Small intestine (tissue), 7 donors: ENCODE measurements at regions not wholly inside any gene's neighbourhood (a gene's known extent, or its start where the extent isn't known, plus 50 kb on each side); places are given as distances from the start of the nearest gene placed in this dataset.

Experiments used
- DNase-seq, 2 donors: peaks; one replicate each; pipeline versions ENCODE4 v3.0.0 to v3.0.0-alpha.2; 2013
- FAIRE-seq: peaks from 2 replicates; lab custom pipeline; 2012; peaks lifted over from hg19 to GRCh38; lab: Jason Lieb, UNC
- H3K27ac ChIP-seq, 3 donors: one replicate each; pipeline ENCODE4 v1.5.1; 2013; ENCODE audit warnings: low read length in 2 of 3, mild to moderate bottlenecking in 2 of 3, control low read depth in 1 of 3, inconsistent platforms in 1 of 3, low read depth in 1 of 3, moderate library complexity in 1 of 3
- H3K27me3 ChIP-seq, 3 donors: one replicate each; pipeline ENCODE4 v1.6.1; 2013; ENCODE audit warnings: low read length in 3 of 3, inconsistent platforms in 1 of 3; ENCODE audit not compliant: control insufficient read depth in 3 of 3, insufficient read depth in 3 of 3
- H3K36me3 ChIP-seq, 3 donors: one replicate each; pipeline ENCODE4 v1.6.1; 2013; ENCODE audit warnings: low read length in 3 of 3, inconsistent platforms in 1 of 3, low read depth in 1 of 3, mild to moderate bottlenecking in 1 of 3, moderate library complexity in 1 of 3; ENCODE audit not compliant: control insufficient read depth in 3 of 3, insufficient read depth in 2 of 3
- H3K4me1 ChIP-seq, 3 donors: one replicate each; pipeline ENCODE4 v1.6.1; 2013; ENCODE audit warnings: low read length in 2 of 3, inconsistent platforms in 1 of 3, low read depth in 1 of 3, mild to moderate bottlenecking in 1 of 3, moderate library complexity in 1 of 3; ENCODE audit not compliant: control insufficient read depth in 3 of 3, insufficient read depth in 2 of 3
- H3K4me3 ChIP-seq, 3 donors: one replicate each; pipeline ENCODE4 v1.5.1; 2013; ENCODE audit warnings: low read length in 3 of 3, control low read depth in 1 of 3, inconsistent platforms in 1 of 3, low read depth in 1 of 3, mild to moderate bottlenecking in 1 of 3, moderate library complexity in 1 of 3
- H3K9me3 ChIP-seq, 2 donors: one replicate each; pipeline ENCODE4 v1.6.1; 2013; ENCODE audit warnings: low read depth in 1 of 2, low read length in 1 of 2; ENCODE audit not compliant: control insufficient read depth in 2 of 2, insufficient read depth in 1 of 2
- WGBS, 3 donors: extraction: QIAGEN DNeasy Blood & Tissue Kit; methylation state at CpG; one replicate each; pipeline ENCODE4 v1.1.7; 2013; 5-methylcytosine and 5-hydroxymethylcytosine counted together
- donor health status: healthy with polysubstance abuse.
- donor health status: control.
- donor health status: control.
- donor health status: Bipolar disorder and iron deficiency.
- donor health status: healthy.

GRCh38 chr9:111258209-111258874 lies 71.7 kb downstream of the OR2K2 start:
- H3K36me3 ChIP-seq: no peaks in the 10 kb centered on the region
- DNase-seq (peak; percentile 12 to 21), FAIRE-seq (no peak)
- 16 to 40% (median 18%) methylated on average over 1 of the region's 1 CpG for WGBS, 3 donors
- no peaks in the 10 kb centered on the region for H3K9me3 ChIP-seq
- no peak overlapping the region for H3K4me3 ChIP-seq
- no peak overlapping the region for H3K27ac ChIP-seq
- H3K27me3 ChIP-seq: no peaks in the 10 kb centered on the region
- H3K4me1 ChIP-seq: no peaks in the 10 kb centered on the region

DNA sequence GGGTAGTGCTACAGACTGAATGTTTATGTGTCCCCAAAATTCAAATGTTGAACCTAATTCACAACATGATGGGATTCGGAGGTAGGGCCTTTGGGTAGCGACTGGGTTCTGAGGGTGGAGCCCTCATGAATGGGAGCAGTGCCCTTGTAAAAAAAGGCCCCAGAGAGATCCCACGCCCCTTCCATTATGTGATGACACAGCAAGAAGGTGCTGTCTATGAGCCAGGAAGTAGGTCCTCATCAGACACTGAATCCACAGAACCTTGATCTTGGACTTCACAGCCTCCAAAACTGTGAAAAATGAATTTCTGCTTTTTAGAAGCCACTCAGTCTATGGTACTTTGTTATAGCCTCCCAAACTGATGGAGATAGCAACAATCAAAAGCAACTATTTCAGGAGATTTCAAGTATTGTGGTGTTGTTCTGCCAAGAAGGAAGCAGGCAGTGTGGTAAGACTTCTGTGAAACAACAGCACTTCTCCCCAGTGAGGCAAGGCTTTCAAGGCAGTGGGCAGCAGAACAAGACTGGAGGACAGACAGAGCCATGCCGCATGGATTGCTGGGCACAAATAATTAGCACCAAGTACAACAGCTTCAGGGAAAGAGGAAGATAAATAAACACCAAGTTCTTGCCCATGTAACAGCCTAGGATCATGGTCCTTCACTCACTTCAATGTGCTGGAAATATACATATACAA lies 76.1 kb downstream of the OR2K2 start:
- no peak overlapping the region for H3K27ac ChIP-seq
- DNase-seq (no peak), FAIRE-seq (no peak)
- no peak overlapping the region for H3K4me3 ChIP-seq
- H3K9me3 ChIP-seq: no peaks in the 10 kb centered on the region
- no peaks in the 10 kb centered on the region for H3K27me3 ChIP-seq
- no peaks in the 10 kb centered on the region for H3K36me3 ChIP-seq
- WGBS, 3 donors: 85 to 89% (median 87%) methylated on average over 4 of the region's 4 CpGs
- no peaks in the 10 kb centered on the region for H3K4me1 ChIP-seq

DNA sequence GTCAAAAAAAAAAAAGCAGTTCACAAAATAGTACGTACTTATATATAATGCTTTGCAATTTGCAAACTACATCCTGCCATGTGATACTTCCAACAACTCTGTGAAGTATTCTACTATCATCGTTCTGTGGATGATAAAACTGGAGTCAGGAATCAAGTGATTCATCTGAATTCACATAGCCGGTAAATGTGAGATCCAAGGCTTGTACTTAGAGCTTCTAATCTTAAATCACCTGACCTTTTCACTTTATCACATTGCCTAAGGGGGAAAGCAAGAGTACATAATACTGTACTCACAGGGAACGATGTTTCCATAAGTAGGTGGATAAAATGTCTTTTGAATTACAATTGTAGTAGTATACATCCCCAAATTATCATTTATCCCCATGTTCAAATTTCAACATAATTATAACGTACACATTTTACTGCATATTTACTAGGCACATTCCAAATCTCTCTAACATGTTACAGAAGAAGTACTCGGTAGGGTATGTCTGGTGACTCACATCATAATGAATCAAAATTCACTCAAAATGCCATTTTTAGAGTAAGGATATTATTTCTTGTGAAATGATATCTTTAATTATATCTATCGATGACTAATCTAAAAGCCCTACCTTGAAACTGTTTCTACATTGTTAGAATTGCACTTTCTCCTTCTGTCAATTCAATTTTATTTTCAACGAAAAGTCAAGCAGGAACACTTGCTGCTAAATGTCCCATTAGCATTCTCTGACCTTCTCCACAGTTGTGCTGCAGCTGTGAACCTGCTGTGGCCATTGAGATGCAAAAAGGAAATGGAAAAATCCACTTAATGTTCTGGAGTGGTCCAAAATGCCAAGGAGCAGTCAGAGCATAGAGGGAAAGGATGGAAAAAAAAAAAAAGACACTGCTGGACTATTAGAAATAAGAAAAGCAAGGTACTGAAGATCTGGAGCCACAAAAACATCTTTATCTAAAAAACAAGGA lies 78.9 kb downstream of the OR2K2 start:
- Histone ChIP-seq H3K36me3 (no peaks in the 10 kb centered on the region), H3K9me3 (no peaks in the 10 kb centered on the region)
- no peak for DNase-seq

GRCh38 chr9:111237447-111237846 lies 92.6 kb downstream of the OR2K2 start:
- H3K27ac ChIP-seq: no peak overlapping the region
- no peak for FAIRE-seq
- 65 to 86% (median 83%) methylated on average over 1 of the region's 1 CpG for WGBS, 3 donors
- no peaks in the 10 kb centered on the region for H3K27me3 ChIP-seq
- H3K9me3 ChIP-seq: no peaks in the 10 kb centered on the region
- H3K4me3 ChIP-seq: no peak overlapping the region
- H3K4me1 ChIP-seq: no peaks in the 10 kb centered on the region
- H3K36me3 ChIP-seq: no peaks in the 10 kb centered on the region
- no peak for DNase-seq

More for the DNA sequence above, 78.9 kb downstream of the OR2K2 start:
- WGBS, 3 donors: 71 to 75% (median 75%) methylated on average over 8 of the region's 8 CpGs
- Histone ChIP-seq H3K27me3 (no peaks in the 10 kb centered on the region), H3K4me1 (no peaks in the 10 kb centered on the region), H3K27ac (no peak overlapping the region), H3K4me3 (no peak overlapping the region)
- no peak for FAIRE-seq

DNA sequence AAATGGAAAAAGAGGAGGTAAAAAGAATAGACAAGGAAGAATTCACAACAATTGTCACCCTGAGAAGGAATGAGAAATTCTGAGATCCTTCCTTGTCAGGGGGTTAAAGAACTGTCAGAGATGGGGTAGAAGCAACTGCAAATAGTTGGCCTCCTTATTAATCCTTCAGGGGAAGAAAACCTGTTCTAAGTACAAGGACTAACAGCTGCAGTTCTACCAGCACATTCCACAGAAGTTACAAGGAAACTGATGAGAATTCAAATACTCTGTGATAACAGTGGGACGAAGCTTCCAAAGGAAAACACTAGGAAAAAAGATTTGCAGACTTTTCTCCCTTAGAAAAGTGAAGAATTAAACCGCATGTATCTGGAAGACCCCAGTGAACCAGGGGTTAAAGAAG lies 93.7 kb downstream of the OR2K2 start:
- FAIRE-seq (no peak), DNase-seq (no peak)

GRCh38 chr9:111233963-111234362 lies 96.1 kb downstream of the OR2K2 start:
- Histone ChIP-seq H3K4me3 (no peak overlapping the region), H3K27ac (no peak overlapping the region), H3K36me3 (no peaks in the 10 kb centered on the region), H3K9me3 (no peaks in the 10 kb centered on the region), H3K4me1 (no peaks in the 10 kb centered on the region), H3K27me3 (no peaks in the 10 kb centered on the region)
- WGBS, 3 donors: 82 to 91% (median 84%) methylated on average over 3 of the region's 3 CpGs
- FAIRE-seq (no peak), DNase-seq (no peak)

More for the DNA sequence above, 93.7 kb downstream of the OR2K2 start:
- Histone ChIP-seq H3K4me1 (no peaks in the 10 kb centered on the region), H3K9me3 (no peaks in the 10 kb centered on the region), H3K4me3 (no peak overlapping the region), H3K27me3 (no peaks in the 10 kb centered on the region), H3K36me3 (no peaks in the 10 kb centered on the region), H3K27ac (no peak overlapping the region)
- 28 to 64% (median 34%) methylated on average over 2 of the region's 2 CpGs for WGBS, 3 donors

GRCh38 chr9:111232997-111233790 lies 96.8 kb downstream of the OR2K2 start:
- Histone ChIP-seq H3K27ac (no peak overlapping the region), H3K4me3 (no peak overlapping the region), H3K27me3 (no peaks in the 10 kb centered on the region), H3K9me3 (no peaks in the 10 kb centered on the region), H3K36me3 (no peaks in the 10 kb centered on the region), H3K4me1 (no peaks in the 10 kb centered on the region)
- 38 to 46% (median 38%) methylated on average over 8 of the region's 8 CpGs for WGBS, 3 donors
- FAIRE-seq (no peak), DNase-seq (no peak)
